HK-2 (cell line): ENCODE measurements at regions not wholly inside any gene's neighbourhood (a gene's known extent, or its start where the extent isn't known, plus 50 kb on each side); places are given as distances from the start of the nearest gene placed in this dataset.
"Not testable (repeated sequence)": the region's sequence is repeated elsewhere in the genome, so short reads cannot be mapped to it uniquely, and the experiment has no call there.

ENCODE experiments used
- DNase-seq: peaks from one replicate; pipeline ENCODE4 v3.0.0-alpha.2; 2018; ENCODE audit not compliant: unreplicated experiment

DNA sequence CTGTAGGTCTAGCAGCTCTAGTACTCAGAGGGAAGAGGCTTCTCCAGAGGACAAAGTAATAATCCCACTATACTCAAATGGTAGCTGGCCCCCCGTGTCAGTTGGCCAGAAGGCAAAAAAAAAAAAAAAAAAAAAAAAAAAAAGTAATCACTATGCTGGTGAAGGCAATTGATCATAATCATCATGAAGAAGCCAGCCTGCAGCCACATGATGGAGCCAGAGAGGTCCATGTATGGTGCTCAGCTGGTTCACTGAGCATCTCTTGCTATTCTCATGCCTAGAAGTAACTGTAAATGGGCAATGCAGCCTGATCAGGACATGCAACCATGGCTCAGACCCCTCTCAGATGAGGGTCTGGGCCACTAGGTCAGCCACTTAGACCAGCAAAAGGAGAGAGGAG is 378.8 kb downstream of the MED13L start:
- DNase-seq, result no peak

DNA sequence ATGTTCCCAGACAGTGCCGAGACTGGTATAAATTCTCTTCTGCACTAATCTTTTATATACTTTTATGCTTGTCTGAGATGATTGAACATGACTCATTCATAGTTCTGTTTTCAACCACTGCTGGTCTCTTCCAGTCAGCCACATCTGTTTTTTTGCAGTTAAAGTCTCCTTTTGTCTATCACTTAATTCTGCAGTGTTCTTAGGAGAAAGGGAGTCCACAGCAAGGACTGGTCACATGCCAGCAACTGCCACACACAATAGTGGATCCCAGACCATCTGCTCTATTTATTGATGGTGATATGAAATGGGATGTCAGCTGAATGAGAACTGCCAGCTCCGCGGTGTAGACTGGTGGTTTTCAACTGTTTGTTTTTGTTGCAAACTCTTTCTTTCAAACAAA is 379.8 kb downstream of the MED13L start:
- DNase-seq, result no peak

- DNase-seq, result no peak
Observed at GRCh38 chr12:115895247-115895646, 382.2 kb downstream of the MED13L start.

DNA sequence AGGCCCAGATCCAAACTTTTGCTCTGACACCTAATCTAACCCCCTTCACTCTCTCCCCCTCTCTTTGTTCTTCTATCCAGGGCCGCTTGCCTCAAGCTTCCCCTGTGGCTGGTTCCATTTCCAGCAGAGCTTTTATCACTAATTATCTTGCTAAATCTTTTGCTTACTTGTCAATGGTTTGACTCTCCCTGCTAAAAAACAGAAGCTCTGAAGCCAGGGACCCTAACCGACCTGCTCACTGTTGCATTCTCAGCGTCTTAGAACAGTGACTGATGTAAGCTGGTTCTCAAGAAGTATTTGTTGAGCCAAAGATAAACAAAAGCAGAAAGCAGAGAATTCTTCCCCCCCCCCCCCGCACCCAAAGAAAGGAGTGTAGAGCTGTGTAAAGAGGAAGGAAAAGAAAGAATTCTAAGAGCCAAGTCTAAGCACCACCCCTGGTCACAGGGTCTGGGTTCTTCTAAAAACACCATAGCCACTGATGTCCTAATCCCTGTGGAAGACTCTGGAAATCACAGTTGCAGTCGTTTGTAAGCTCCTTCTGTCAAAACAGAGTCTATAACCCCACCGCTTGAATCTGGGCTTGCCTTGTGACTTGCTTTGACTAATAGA is 385.8 kb downstream of the MED13L start:
- no peak for DNase-seq

DNA sequence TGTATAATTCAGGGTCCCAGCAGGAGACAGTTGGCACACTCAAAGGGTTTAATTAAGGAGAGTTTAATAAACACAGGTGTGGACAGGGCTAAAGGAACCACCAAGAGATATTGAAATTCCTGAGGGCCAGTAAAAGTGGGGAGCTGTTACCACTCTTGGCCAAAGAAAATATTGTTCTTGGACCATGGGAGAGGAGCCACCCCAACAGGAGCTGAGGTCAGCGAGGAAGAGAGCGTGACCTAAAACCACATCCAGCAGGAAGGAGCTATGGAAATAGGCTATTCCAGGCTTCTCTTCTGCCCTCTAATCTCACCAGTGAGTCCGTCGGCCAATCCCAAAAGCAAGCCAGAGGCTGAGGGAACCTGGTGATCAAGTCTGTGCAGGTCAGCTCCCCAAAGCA is 390.8 kb downstream of the MED13L start:
- DNase-seq, result no peak

DNA sequence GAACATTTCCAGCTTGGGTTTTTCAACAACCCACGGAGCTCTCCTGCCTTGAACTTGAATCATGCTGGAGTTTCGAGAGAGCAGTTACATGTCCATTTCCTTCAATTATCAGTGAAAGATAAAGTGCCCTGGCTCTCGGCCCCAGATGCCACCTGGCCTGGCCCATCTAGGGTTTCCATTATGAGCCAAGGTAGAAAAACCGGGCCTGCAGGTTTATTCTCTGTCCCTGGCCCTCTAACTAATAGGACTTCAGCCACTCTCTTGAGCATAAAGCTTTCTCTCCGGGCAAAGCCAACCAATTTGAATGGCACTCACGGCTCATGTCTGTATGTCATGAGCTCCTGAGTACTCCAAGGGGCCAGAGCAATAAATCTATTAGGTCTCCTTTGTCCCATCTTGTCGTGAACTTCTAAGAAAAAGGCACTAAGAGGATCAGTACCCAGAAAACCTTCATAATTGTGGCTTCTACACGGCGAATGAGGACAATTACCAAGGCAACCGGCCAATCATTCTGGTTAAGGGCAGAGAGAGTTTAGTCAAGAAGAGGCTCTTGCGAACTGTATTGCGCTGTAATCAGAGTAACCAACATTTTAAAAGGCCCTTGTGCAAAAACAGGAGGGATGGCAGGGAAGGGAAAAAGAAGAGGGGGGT is 392.3 kb downstream of the MED13L start:
- no peak for DNase-seq

GRCh38 chr12:115882936-115883335 is 394.6 kb downstream of the MED13L start:
- DNase-seq, result no peak

- DNase-seq, result no peak
Observed at GRCh38 chr12:115880238-115880637, 397.3 kb downstream of the MED13L start.

GRCh38 chr12:115879354-115879753 is 398.1 kb downstream of the MED13L start:
- no peak for DNase-seq

DNA sequence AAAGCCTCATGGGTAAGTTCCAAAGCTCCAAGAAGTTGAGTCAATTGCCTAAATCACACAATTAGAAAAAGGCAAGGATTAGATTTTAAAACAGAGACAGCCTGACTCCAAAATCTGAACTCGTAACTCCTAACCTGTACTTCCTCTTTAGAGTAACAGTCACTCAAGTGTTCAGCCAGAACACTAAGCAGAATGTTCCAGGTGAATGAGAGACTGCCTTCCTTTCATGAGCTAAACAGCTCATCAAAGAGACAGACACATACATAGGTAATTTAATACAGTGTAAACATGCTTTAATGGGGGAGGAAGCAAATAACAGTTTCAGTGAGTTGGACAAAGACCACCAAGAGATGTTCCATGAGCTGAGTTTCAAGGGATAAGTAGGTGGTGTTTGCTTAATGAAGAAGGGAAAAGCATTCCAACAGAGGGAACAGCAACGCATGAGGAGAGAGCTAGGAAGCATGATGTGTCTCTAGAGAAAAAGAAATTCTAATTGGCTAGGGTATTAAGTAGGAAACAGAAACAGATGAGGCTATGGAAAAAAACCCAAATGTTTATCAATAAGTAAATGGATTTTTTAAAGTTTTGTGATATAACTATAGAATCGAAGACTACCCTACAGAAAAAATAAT is 403.9 kb downstream of the MED13L start:
- no peak for DNase-seq

DNA sequence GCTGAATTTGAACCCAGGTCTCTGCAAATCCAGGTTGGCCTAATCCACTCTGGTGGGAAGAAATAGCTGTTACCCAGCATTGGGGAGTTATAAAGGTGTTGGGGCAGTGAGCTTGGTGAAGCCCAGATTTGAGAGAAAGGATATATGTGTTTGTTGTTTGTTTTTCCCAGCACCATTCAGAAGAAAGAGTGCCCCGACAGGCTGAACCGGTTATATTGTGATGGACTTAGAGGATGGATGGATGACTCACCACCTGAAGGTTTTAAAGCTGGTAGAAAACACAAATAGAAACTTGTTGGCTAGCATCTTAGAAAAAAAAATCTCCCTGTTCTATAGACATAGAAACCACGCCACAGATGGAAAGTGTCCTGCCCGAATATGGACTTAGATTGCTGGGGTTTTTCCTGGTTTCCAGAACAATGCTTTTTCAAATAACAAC is 404.6 kb downstream of the MED13L start:
- no peak for DNase-seq

DNA sequence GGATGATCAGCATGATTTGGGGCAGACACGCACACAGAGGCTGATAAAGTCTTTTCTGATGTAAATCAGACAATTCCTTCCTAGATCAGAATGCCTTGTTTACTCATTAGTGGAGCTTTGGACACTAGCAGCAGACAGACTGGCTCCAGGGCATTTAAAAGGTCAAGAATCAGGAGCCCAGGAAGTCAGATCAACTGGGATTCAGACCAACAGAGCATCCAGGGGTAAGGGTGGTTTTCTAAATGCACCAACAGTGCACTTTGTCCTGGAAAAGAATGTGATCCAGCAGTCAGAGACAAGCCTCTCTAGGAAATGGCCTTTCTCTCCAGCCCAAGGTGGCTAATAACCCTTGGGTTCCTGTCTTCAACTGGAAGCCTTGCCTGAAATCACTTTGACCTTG is 405.3 kb downstream of the MED13L start:
- DNase-seq, result no peak

DNA sequence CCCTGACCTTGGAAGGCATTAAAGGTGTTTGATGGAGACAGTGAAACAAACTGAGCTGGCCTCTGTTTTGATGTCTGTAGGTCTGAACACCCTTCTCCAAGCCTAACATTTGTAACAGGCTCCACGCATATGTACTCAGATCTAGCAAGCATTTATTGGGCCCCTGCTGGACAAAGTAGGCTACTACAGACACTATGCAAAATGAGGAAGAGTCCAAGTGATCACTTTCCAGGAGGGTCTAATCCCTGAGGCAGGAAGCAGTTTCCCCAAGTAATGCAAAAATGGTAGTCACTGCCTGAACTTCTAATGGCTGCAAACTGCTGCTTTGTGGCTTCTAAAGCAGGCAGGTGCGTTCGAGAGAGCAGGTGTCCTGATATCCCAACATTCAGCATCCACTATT is 405.8 kb downstream of the MED13L start:
- DNase-seq, result peak; percentile 7

DNA sequence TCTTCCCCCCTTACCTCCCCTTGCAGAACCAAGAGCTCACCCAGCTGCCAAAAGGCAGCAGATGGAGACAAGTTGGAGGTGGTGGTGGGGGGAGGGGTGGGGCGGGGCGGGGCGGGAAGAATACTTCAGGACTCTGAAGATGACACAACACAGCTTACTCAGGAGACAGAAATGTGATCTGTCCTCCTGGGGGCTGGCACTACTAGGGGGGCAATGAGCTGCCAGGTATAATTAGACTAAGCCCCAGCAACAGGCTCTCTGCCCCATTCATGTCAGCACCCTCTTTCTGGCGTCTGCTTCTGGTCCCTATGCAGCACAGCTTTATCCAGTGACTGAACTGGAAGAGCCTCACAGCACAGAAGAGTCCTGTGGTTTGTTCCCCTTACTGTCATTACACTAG is 407.0 kb downstream of the MED13L start:
- no peak for DNase-seq

DNA sequence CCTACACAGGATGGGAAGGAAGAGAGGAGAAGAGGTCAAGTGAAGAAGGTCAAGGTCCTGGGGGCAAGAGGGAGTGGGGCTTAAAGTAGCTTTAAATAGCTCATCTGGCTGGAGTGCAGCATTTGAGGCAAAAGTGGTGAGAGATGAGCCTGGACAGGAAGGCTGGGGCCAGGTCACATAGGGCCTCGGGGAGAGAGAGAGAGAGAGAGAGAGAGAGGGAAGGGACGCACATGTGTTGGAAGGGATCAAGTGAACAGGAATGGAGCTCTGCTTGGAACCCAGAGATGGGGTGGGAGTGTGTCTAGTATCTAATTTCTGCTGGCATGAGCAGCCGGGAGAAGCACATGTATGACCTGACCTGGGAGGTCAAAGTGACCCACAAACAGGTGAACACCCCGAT is 407.5 kb downstream of the MED13L start:
- no peak for DNase-seq

- DNase-seq, result no peak
Observed at GRCh38 chr12:115869604-115870003, 407.9 kb downstream of the MED13L start.

DNA sequence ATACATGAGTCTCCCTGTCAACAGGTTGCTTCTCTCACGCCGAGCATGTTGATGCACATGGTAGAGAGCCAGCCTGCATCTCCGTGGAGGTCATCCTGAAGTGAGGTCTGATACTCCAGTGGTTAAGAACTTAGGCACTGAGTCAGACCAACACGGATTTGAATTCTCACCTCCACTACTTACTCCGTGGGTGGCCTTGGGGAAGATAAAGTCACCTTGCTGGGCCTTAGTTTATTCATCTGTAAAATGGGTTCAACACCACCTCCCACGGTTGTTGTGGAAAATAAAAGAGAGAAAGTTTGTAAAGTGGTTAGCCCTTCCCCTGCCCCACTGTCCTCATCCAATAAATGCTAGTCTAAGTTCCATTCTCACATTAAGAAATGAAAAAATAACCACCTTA is 408.9 kb downstream of the MED13L start:
- DNase-seq, result no peak

DNA sequence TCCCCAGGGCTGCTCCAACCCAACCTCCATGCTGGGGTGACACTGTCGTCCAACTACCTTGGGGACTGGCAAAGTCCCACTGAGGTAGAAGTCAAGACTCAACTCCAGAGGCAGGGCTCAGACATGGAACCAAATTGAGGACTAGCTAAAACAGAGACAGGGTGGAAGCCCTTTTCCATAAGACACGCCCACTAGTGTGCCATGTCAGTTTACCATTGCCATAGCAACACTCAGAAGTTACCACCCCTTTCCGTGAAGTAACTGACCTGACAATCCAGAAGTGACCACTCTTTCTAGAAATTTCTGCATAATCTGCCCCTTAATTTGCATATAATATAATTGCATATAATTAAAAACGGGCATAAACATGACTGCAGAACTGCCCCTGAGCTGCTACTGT is 409.6 kb downstream of the MED13L start:
- no peak for DNase-seq

- no peak for DNase-seq
Observed at GRCh38 chr12:115866909-115867525, 410.5 kb downstream of the MED13L start.

GRCh38 chr12:115866281-115866680 is 411.2 kb downstream of the MED13L start:
- not testable (repeated sequence) for DNase-seq

GRCh38 chr12:115864396-115864795 is 413.1 kb downstream of the MED13L start:
- no peak for DNase-seq

DNA sequence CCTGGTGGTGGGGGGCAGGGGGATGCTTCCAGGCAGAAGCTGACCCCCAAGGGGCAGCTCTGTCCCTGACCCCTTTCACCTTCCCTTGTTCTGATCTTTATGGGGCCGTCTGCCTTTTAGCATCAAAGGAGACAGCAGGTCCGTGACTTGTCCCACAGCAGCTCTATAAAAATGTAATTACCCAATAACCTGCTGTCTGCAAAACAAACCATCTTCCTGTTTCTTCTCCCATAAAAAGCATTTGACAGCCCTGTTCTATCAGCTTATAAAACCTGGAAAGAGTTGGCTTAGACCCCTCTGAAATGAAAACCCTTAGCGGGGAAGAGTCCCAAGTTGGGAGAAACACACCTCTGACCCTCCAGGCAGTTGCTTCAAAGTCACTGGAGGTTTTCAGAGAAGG is 416.9 kb downstream of the MED13L start:
- no peak for DNase-seq

- DNase-seq, result no peak
Observed at GRCh38 chr12:115859231-115859630, 418.3 kb downstream of the MED13L start.
